ENCODE measurements at regions not wholly inside any gene's neighbourhood (a gene's known extent, or its start where the extent isn't known, plus 50 kb on each side); places are given as distances from the start of the nearest gene placed in this dataset.
"Not testable (repeated sequence)": the region's sequence is repeated elsewhere in the genome, so short reads cannot be mapped to it uniquely, and the experiment has no call there.

DNA sequence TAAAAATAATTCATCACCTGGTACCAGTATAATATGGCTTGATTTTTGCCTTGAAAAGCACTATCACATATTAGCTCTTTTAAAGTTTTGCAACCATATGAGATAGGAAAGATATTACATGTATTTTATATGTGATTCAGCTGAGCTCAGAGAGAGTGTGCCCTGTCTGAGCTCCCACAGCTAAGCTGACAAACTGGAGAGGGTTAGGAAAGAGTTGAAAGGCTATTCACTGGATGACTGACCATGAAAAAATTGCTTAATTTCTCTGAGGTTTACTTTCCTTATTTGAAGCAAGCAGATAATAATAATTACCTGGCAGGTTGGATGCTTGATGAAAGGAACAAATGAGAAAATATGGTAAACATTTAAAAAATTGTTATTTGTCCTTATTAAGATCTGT, 97.4 kb upstream of the CCDC80 start:
- DNase-seq (ENCODE audit: extremely low read depth, low read depth): no peak

DNA sequence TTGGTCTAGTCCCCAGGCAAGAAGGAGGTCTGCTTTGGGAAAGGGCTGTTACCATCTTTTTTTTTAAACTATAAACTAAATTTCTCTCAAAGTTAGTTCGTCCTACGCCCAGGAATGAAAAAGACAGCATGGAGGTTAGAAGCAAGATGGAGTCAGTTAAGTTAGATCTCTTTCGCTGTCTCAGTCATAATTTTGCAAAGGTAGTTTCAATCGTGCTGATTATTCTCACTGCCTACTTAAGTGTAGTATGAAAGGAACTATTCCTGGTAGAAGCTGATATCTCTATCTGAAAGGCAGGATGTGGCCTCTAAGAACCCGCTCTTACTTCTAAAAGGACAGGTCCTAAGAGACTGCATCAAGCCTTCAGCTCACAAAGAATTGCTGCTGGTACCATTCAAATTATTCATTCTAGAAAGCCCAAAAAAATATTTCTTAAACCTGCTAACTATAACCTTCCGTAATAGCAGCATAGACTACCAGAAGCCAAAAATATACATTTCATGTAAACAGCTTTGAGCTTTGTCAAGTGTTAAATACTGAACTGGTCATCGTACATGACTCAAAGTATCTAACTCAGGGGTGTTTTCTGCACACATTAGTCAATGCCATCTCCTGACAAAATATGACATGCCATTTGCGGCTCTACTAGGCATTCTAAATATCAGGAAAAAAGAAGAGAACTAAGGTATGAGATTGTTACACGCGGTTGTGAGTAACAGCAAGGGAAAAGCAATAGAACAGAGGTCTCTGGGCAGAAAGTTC, 96.0 kb upstream of the CCDC80 start:
- DNase-seq (ENCODE audit: extremely low read depth, low read depth): no peak

DNA sequence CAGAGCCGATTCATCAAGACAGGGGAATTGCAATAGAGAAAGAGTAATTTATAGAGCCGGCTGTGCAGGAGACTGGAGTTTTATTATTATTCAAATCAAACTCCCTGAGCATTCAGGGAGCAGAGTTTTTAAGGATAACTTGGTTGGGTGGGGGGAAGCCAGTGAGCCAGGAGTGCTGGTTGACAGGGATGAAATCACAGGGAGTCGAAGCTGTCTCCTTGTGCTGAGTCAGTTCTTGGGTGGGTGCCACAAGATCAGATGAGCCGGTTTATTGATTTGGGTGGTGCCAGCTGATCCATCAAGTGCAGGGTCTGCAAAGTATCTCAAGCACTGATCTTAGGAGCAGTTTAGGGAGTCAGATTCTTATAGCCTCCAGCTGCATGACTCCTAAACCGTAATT, 95.4 kb upstream of the CCDC80 start:
- no peak for DNase-seq (ENCODE audit: extremely low read depth, low read depth)

DNA sequence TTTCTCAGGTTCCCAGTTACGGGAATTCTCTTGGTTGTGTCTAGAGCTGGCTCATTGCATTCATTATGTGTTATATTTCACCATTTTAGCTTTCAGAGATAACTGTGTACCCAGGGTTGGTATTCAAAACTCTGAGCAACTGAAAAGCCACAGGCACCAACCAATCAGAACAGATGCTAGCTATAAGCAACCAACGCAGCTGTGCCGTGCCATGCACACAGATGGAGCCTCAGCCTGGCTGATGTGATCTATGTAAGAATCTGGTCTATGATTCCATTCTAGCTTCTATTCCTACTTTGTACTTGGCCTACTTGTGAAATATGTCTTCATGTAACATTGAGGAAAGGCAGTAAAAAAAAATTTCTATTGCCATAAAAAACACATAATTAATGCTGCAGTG, 95.0 kb upstream of the CCDC80 start:
- DNase-seq (ENCODE audit: extremely low read depth, low read depth): no peak

DNA sequence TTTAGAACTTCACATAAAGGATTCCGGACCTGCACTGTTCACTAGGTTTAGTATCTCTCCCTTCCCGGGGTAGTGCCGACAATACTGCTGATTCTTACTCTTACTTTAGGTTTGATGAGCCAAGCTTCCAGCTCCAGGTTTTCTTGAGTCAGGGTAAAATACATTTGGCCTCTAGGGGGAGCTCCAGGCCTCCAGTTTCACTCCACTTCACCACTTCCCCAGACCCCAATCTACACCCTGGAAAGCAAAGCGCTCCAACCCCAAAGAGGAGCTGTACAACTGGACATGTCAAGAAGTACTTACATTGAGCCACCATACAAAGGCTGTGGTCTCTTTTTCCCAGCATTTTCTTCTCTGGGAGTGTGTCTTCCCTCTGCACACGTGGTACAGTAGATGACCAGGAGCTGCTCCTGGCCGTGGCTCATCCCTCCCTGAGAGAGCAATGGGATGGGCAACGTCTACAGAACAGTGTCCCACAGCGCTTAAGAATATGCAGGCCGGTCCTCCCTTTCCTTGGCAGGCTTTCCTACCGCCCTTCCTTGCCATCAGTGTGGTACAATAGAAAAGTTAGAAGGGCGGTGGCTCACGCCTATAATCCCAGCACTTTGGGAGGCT, 93.9 kb upstream of the CCDC80 start:
- DNase-seq (ENCODE audit: extremely low read depth, low read depth): peak; percentile 62

DNA sequence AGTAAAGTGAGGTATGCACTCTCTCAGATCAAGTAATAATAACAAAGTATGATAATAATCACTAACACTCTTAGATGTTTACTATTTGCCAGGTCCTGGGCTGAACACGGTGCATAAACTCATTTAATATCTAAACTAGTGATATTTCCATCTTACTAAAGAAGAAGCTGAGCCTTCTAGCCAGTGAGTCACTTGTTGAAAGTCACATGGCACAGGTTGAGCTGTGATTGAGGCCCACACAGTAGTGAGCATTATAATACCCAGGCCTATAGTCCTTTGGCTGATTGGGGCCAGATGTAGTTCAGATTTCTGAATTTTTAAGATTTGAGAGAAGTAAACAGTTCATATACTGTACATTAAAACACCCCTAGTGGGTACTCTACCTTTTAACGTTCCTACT, 93.2 kb upstream of the CCDC80 start:
- DNase-seq (ENCODE audit: extremely low read depth, low read depth): no peak

DNA sequence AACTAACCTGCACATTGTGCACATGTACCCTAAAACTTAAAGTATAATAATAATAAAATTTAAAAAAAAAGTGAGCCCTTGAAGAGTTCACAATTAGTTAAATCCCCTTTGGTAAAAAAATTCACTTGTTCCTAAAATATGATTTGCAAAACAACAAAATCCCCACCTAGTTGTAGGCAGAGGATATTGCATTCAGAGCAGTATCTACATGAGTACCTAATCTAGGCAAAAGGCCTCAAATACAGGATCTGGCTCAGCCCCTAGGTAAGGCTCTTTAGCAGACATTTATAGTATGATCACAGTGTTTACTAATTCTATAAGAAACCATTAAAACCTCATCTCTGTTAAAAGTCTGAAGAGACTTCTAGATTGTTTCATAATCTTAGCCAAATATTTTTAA, 89.3 kb upstream of the CCDC80 start:
- no peak for DNase-seq (ENCODE audit: extremely low read depth, low read depth)

DNA sequence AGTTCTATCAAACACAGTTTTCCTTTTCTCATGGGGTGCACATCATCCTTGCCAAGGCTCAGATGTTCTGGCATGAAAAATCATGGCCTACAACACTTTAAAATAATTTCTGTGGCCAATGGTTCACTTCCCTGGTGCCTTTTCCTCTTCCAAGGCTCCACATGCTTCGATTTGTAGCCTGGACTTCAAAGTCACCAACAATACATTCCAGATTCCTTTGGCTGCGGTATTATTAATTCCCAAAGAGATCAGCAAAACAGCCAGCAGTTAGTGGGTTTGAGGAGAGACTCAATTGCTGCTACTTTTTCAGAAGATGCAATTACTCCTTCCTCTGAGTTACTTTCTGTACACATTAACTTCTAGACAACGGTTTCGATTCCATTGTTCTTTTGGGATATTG, 80.3 kb upstream of the CCDC80 start:
- no peak for DNase-seq (ENCODE audit: extremely low read depth, low read depth)

DNA sequence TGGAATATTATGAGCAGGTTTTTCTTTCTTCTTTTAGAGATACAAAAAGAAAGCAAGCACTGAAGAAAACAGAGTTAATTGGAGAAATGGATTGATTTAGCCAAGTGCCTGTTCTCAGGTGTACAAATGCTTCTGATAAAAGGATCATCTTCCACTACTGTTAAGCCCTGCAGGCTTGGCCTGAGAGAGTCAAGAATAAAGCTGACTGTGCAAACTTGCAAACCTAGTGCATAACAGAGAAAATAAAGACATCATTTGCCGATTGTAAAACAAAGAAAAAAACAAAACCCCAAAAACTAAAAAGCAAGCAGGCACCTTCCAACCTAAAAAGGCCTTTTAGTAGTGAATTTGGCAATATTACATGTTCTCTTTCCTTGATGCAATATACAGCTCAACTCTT, 78.0 kb upstream of the CCDC80 start:
- no peak for DNase-seq (ENCODE audit: extremely low read depth, low read depth)

DNA sequence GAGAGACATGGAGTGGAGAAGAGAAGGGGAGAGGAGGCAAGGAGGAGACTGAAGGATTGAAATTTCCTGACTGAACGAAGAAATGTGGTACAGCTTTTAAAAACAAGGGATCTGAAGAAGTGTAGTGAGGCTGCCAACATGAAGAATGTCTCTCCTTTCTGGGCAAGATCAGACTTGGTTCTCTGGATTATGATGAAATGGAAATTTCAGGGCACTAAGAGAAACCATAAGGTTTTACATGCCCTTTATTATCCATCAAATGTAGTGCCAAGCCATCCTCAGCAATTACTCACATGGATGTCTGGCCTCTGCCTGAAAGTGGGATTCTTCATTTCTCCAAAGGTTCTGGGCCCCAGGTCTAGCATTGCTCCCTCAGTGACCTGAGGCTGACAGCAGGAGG, 77.6 kb upstream of the CCDC80 start:
- no peak for DNase-seq (ENCODE audit: extremely low read depth, low read depth)

DNA sequence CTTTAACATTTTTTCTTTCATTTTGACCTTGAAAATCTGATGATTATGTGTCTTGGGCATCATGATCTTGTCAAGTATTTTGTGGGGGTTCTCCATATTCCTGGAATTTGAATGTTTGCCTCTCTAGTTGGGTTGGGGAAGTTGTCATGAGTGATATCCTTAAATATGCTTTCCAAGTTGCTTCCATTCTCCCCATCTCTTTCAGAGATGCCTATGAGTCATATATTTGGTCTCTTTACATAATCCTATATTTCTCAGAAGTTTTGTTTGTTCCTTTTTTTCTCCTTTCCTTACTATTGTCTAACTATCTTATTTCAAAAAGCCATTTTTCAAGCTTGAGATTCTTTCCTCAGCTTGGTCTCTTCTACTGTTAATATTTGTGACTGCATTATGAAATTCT, 69.0 kb upstream of the CCDC80 start:
- DNase-seq (ENCODE audit: extremely low read depth, low read depth): no peak

DNA sequence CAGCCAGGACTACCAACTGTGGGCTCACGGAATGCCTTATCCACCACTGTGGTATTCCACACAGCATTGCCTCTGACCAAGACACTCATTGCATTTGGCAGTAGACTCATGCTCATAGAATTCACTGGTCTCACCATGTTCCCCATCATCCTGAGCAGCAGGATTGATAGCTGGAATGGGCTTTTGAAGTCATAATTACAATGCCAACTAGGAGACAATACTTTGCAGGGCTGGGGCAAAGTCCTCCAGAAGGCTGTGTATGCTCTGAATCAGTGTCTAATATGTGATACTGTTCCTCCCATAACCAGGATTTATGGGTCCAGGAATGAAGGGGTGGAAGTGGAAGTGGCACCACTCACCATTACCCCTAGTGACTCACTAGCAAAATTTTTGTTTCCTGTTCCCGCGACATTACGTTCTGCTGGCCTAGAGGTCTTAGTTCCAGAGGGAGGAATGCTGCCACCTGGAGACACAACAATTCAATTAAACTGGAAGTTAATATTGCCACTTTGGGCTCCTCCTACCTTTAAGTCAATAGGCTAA, 58.6 kb upstream of the CCDC80 start:
- DNase-seq (ENCODE audit: extremely low read depth, low read depth): no peak

DNA sequence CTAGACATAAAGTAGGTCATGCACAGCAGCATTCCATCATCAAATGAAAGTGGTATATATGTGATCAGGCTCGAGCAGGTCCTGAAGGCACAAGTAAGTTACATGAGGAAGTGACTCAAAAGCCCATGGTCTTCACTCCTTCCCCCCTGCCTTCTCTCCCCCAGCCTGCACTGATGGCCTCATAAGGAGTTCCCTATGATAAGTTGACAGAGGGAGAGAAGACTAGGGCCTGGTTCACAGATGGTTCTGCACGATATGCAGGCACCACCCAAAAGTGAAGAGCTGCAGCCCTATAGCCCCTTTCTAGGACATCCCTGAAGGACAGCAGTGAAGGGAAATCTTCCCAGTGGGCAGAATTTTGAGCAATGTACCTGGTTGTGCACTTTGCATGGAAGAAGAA, 57.5 kb upstream of the CCDC80 start:
- not testable (repeated sequence) for DNase-seq (ENCODE audit: extremely low read depth, low read depth)

DNA sequence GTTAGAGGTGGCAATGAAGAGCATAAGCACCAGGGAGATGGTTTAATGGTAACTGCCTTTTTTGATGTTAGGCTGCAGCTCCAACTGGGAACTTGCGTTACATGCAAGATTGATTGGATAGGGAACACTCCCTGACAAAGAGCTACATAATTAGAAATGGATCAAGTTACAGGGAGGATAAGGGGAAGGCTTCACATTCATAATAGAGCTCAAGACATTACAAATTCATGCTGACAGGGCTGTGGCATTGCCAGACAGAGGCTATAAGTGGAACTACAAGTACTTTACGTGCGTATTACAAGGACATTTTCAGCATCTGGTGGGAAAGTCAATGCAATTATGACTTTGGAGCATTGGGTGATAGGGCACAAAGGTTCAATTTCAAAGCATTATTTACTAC, 55.3 kb upstream of the CCDC80 start:
- DNase-seq (ENCODE audit: extremely low read depth, low read depth): not testable (repeated sequence)

DNA sequence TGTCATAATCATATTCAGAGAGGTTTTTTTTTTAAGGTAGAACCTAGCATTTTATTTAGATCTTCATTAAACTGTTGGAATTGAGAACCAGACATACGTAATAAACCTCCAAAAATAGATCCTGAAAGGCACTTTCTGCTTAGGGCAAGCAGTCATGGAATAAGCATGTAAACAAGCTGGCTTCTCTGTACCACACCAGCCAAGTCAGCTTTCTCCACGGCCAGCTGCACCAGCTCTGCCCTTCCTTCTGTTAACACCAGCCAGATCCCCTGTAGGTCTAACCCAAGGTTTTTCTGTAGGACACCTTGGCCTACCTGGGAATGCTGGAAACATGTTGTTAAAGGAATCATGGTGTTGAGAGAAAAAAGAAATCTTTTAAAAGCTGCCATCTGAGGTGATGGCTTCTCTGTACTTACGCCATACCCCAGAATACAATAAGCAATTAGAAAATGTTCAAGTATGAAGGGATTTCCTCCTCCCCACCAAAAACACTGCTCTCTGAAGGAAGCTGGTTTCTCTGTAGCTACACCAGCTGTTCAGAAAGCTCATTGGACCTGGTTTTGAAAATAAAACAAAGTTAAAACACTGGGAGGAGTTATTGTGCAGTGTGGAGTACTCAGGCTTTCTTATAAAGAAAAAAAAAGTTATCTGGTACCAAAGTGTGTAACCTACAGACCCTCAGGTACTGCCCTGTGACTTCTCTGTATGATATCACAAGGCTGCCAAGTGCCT, 54.6 kb upstream of the CCDC80 start:
- DNase-seq (ENCODE audit: extremely low read depth, low read depth): not testable (repeated sequence)

DNA sequence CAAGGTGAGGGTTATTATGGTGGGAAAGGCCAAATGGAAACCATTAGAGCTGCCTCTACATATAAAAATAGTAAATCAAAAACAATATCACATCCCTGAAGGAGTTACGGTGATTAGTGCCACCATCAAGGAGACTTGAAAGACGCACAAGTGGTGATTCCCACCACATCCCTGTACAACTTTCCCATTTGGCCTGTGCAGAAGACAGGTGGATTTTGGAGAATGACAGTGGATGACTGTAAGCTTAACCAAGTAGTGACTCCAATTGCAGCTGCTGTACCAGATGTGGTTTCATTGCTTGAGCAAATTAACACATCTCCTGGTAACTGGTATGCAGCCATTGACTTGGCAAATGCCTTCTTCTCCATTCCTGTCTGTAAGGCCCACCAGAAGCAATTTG, 54.0 kb upstream of the CCDC80 start:
- DNase-seq (ENCODE audit: extremely low read depth, low read depth): not testable (repeated sequence)

DNA sequence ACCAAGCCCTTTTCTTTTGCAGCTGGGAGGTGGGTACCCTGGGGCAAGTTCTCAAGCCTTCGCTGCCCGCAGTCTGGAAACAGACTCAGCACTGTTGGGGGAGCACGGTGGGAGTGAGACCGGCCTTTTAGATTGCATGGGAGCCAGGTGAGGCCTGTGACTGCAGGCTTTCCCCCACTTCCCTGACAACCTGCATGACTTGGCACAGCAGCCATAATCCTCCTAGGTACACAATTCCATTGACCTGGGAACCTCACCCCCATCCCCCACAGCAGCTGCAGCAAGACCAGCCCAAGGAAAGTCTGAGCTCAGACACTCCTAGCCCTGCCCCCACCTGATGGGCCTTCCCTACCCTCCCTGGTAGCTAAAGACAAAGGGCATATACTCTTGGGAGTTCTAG, 52.2 kb upstream of the CCDC80 start:
- DNase-seq (ENCODE audit: extremely low read depth, low read depth): no peak

Data from NCI-H460 (cell line).